ENCODE measurements at regions not wholly inside any gene's neighbourhood (a gene's known extent, or its start where the extent isn't known, plus 50 kb on each side); places are given as distances from the start of the nearest gene placed in this dataset.

GRCh38 chr1:108064255-108064654 is 99.3 kb upstream of the VAV3 start:
- no peak overlapping the region for H2AFZ ChIP-seq (ENCODE audit: low read depth, low read length)
- FAIRE-seq: no peak

GRCh38 chr1:108063703-108064102 is 98.7 kb upstream of the VAV3 start:
- H3K27ac Mint-ChIP-seq (ENCODE audit: unreplicated experiment): no peak overlapping the region
- no peak overlapping the region for H3K9ac ChIP-seq (ENCODE audit: low read length)
- DNase-seq (ENCODE audit: low read depth) (no peak), FAIRE-seq (no peak)
- peaks cover 2% of the 10 kb centered on the region for H3K4me1 Mint-ChIP-seq (ENCODE audit: low read depth, unreplicated experiment)
- TF ChIP-seq CTCF (IDR thresholded peaks at IDR 0.05; ENCODE audit: insufficient read depth, low read depth, low read length) (no peak), EZH2 (IDR thresholded peaks at IDR 0.05; ENCODE audit: insufficient read depth, low read length) (no peak)
- H3K4me3 ChIP-seq (ENCODE audit: insufficient read depth, low read depth, low read length): no peak overlapping the region
- no peaks in the 10 kb centered on the region for H3K36me3 ChIP-seq (ENCODE audit: insufficient read depth, low read length)
- no peak overlapping the region for H2AFZ ChIP-seq (ENCODE audit: low read depth, low read length)
- H3K27ac ChIP-seq (ENCODE audit: low read depth, low read length): no peak overlapping the region
- no peaks in the 10 kb centered on the region for H4K20me1 ChIP-seq (ENCODE audit: insufficient read depth, low read length)
- no peak overlapping the region for H3K4me2 ChIP-seq (ENCODE audit: low read length)
- H3K4me3 Mint-ChIP-seq (ENCODE audit: unreplicated experiment): no peak overlapping the region
- H3K27me3 Mint-ChIP-seq (ENCODE audit: low read depth, unreplicated experiment): no peaks in the 10 kb centered on the region
- H3K79me2 ChIP-seq (ENCODE audit: insufficient read depth, low read length): no peaks in the 10 kb centered on the region
- peaks cover 2% of the 10 kb centered on the region for H3K9me3 Mint-ChIP-seq (ENCODE audit: unreplicated experiment)
- no peaks in the 10 kb centered on the region for H3K9me3 ChIP-seq (ENCODE audit: insufficient read depth, low read depth, low read length)
- no peaks in the 10 kb centered on the region for H3K4me1 ChIP-seq (ENCODE audit: insufficient read depth, low read length)
- no peaks in the 10 kb centered on the region for H3K36me3 Mint-ChIP-seq (ENCODE audit: low read depth, unreplicated experiment)
- H3K27me3 ChIP-seq (ENCODE audit: insufficient read depth, low read length): no peaks in the 10 kb centered on the region

More at GRCh38 chr1:108064255-108064654, 99.3 kb upstream of the VAV3 start:
- peaks cover 2% of the 10 kb centered on the region for H3K4me1 Mint-ChIP-seq (ENCODE audit: low read depth, unreplicated experiment)
- no peaks in the 10 kb centered on the region for H3K79me2 ChIP-seq (ENCODE audit: insufficient read depth, low read length)
- H3K27ac ChIP-seq (ENCODE audit: low read depth, low read length): no peak overlapping the region
- no peaks in the 10 kb centered on the region for H4K20me1 ChIP-seq (ENCODE audit: insufficient read depth, low read length)
- no peak for DNase-seq (ENCODE audit: low read depth)
- H3K9me3 Mint-ChIP-seq (ENCODE audit: unreplicated experiment): peaks cover 2% of the 10 kb centered on the region
- H3K4me3 ChIP-seq (ENCODE audit: insufficient read depth, low read depth, low read length): no peak overlapping the region
- H3K36me3 ChIP-seq (ENCODE audit: insufficient read depth, low read length): no peaks in the 10 kb centered on the region
- no peaks in the 10 kb centered on the region for H3K27me3 ChIP-seq (ENCODE audit: insufficient read depth, low read length)
- H3K9me3 ChIP-seq (ENCODE audit: insufficient read depth, low read depth, low read length): no peaks in the 10 kb centered on the region
- H3K27me3 Mint-ChIP-seq (ENCODE audit: low read depth, unreplicated experiment): no peaks in the 10 kb centered on the region
- H3K4me2 ChIP-seq (ENCODE audit: low read length): no peak overlapping the region
- no peak overlapping the region for H3K9ac ChIP-seq (ENCODE audit: low read length)
- H3K36me3 Mint-ChIP-seq (ENCODE audit: low read depth, unreplicated experiment): no peaks in the 10 kb centered on the region
- no peak for TF ChIP-seq EZH2 (IDR thresholded peaks at IDR 0.05; ENCODE audit: insufficient read depth, low read length)
- TF ChIP-seq CTCF (IDR thresholded peaks at IDR 0.05; ENCODE audit: insufficient read depth, low read depth, low read length): no peak
- no peak overlapping the region for H3K27ac Mint-ChIP-seq (ENCODE audit: unreplicated experiment)
- no peak overlapping the region for H3K4me3 Mint-ChIP-seq (ENCODE audit: unreplicated experiment)
- no peaks in the 10 kb centered on the region for H3K4me1 ChIP-seq (ENCODE audit: insufficient read depth, low read length)

- DNase-seq (ENCODE audit: low read depth) (no peak), FAIRE-seq (no peak)
- no peaks in the 10 kb centered on the region for H3K9me3 ChIP-seq (ENCODE audit: insufficient read depth, low read depth, low read length)
- no peak overlapping the region for H3K4me3 ChIP-seq (ENCODE audit: insufficient read depth, low read depth, low read length)
- H2AFZ ChIP-seq (ENCODE audit: low read depth, low read length): no peak overlapping the region
- no peaks in the 10 kb centered on the region for H4K20me1 ChIP-seq (ENCODE audit: insufficient read depth, low read length)
- Mint-ChIP-seq H3K4me3 (ENCODE audit: unreplicated experiment) (no peak overlapping the region), H3K27ac (ENCODE audit: unreplicated experiment) (no peak overlapping the region), H3K9me3 (ENCODE audit: unreplicated experiment) (peaks cover 2% of the 10 kb centered on the region), H3K36me3 (ENCODE audit: low read depth, unreplicated experiment) (no peaks in the 10 kb centered on the region), H3K4me1 (ENCODE audit: low read depth, unreplicated experiment) (peaks cover 20% of the 10 kb centered on the region), H3K27me3 (ENCODE audit: low read depth, unreplicated experiment) (no peaks in the 10 kb centered on the region)
- H3K79me2 ChIP-seq (ENCODE audit: insufficient read depth, low read length): no peaks in the 10 kb centered on the region
- no peak overlapping the region for H3K9ac ChIP-seq (ENCODE audit: low read length)
- TF ChIP-seq CTCF (IDR thresholded peaks at IDR 0.05; ENCODE audit: insufficient read depth, low read depth, low read length) (no peak), EZH2 (IDR thresholded peaks at IDR 0.05; ENCODE audit: insufficient read depth, low read length) (no peak)
- no peaks in the 10 kb centered on the region for H3K4me1 ChIP-seq (ENCODE audit: insufficient read depth, low read length)
- H3K27me3 ChIP-seq (ENCODE audit: insufficient read depth, low read length): no peaks in the 10 kb centered on the region
- H3K27ac ChIP-seq (ENCODE audit: low read depth, low read length): no peak overlapping the region
- H3K36me3 ChIP-seq (ENCODE audit: insufficient read depth, low read length): no peaks in the 10 kb centered on the region
- H3K4me2 ChIP-seq (ENCODE audit: low read length): no peak overlapping the region
These were observed 95.0 kb upstream of the VAV3 start for GRCh38 chr1:108059945-108060344.

Data from astrocyte (in vitro differentiated cells and primary cell).